ENCODE measurements at regions not wholly inside any gene's neighbourhood (a gene's known extent, or its start where the extent isn't known, plus 50 kb on each side); places are given as distances from the start of the nearest gene placed in this dataset.

GRCh38 chr9:32837551-32838058, 54.3 kb downstream of the TMEM215 start:
- Mint-ChIP-seq H3K36me3 (ENCODE audit: low read depth) (no peaks in the 10 kb centered on the region), H3K4me3 (no peak overlapping the region), H3K27ac (no peak overlapping the region), H3K9me3 (no peaks in the 10 kb centered on the region), H3K27me3 (ENCODE audit: insufficient read depth) (peaks cover 68% of the 10 kb centered on the region), H3K4me1 (no peaks in the 10 kb centered on the region)
- peaks cover 92% of the 10 kb centered on the region for H3K27me3 ChIP-seq (ENCODE audit: control insufficient read depth, insufficient read depth, low read length, poor library complexity, severe bottlenecking)
- H3K9me3 ChIP-seq (ENCODE audit: control insufficient read depth, low read length), result no peaks in the 10 kb centered on the region
- no peak overlapping the region for H3K4me3 ChIP-seq (ENCODE audit: low read length)
- TF ChIP-seq, protein P1, sequence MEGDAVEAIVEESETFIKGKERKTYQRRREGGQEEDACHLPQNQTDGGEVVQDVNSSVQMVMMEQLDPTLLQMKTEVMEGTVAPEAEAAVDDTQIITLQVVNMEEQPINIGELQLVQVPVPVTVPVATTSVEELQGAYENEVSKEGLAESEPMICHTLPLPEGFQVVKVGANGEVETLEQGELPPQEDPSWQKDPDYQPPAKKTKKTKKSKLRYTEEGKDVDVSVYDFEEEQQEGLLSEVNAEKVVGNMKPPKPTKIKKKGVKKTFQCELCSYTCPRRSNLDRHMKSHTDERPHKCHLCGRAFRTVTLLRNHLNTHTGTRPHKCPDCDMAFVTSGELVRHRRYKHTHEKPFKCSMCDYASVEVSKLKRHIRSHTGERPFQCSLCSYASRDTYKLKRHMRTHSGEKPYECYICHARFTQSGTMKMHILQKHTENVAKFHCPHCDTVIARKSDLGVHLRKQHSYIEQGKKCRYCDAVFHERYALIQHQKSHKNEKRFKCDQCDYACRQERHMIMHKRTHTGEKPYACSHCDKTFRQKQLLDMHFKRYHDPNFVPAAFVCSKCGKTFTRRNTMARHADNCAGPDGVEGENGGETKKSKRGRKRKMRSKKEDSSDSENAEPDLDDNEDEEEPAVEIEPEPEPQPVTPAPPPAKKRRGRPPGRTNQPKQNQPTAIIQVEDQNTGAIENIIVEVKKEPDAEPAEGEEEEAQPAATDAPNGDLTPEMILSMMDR (conservative IDR thresholded peaks at IDR 0.05), result no peak
- 86% methylated on average over 3 of the region's 3 CpGs; no CpG with 5 or more reads in 1 of the 2 experiments for WGBS, 2 experiments (ENCODE audit: insufficient coverage in 1 of 2, insufficient read length in 1 of 2)
- H3K27ac ChIP-seq (ENCODE audit: low read depth, low read length), result no peak overlapping the region
- no peak for DNase-seq
- H3K9ac ChIP-seq (ENCODE audit: extremely low read depth, low read length, poor library complexity, severe bottlenecking), result no peak overlapping the region
- no peaks in the 10 kb centered on the region for H3K4me1 ChIP-seq (ENCODE audit: control insufficient read depth, insufficient read depth, low read length)
- no peaks in the 10 kb centered on the region for H3K36me3 ChIP-seq (ENCODE audit: control insufficient read depth, insufficient read depth, low read length)

DNA sequence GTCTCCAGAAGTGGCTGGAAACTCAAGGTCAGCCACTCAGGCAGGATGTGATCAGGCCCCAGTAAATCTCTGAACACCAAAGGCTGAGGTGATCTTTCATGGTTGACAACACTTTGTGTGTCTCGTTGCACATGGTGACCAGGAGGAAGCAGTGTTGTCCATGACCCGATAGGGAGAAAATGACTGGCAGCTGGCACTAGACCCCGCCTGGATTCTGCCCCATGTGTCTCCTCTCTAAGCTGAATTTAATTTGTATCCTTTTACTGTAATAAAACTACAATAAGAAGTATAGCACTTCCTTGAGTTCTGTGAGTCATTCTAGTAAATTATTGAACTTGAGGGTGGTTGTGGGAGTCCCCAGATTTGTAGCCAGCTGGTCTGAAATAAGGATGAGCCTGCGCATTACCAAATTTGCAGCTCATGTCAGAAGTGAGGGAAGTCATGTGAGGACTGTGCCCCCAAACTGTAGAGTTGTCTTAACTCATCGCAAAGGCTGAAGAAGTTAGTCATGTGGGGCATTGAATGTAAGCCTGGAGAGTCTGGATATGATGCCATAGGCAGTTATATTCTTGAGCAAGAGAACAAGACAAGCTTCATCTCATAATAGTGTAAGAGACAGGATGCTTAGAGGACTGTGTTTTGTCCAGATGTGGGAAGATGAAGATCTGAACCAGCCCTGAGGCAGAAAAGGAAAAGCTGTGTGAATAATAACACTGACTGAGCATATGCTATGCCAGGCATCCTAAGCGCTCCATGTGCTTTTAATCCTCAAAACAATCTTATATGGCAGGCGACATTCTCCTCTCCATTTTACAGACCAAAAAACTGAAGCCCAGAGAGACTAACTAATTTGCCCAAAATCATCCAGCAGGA, 55.9 kb downstream of the TMEM215 start:
- Mint-ChIP-seq H3K27me3 (ENCODE audit: insufficient read depth) (peaks cover 54% of the 10 kb centered on the region), H3K9me3 (no peaks in the 10 kb centered on the region), H3K4me1 (no peaks in the 10 kb centered on the region), H3K4me3 (no peak overlapping the region), H3K27ac (no peak overlapping the region), H3K36me3 (ENCODE audit: low read depth) (no peaks in the 10 kb centered on the region)
- no peak for DNase-seq
- H3K36me3 ChIP-seq (ENCODE audit: control insufficient read depth, insufficient read depth, low read length), result no peaks in the 10 kb centered on the region
- no peaks in the 10 kb centered on the region for H3K4me1 ChIP-seq (ENCODE audit: control insufficient read depth, insufficient read depth, low read length)
- WGBS, 2 experiments (ENCODE audit: insufficient coverage in 1 of 2, insufficient read length in 1 of 2), result 81 to 82% methylated on average over 6 to 7 of the region's 7 CpGs
- H3K9me3 ChIP-seq (ENCODE audit: control insufficient read depth, low read length), result no peaks in the 10 kb centered on the region
- no peak overlapping the region for H3K4me3 ChIP-seq (ENCODE audit: low read length)
- peaks cover 92% of the 10 kb centered on the region for H3K27me3 ChIP-seq (ENCODE audit: control insufficient read depth, insufficient read depth, low read length, poor library complexity, severe bottlenecking)
- no peak overlapping the region for H3K27ac ChIP-seq (ENCODE audit: low read depth, low read length)
- H3K9ac ChIP-seq (ENCODE audit: extremely low read depth, low read length, poor library complexity, severe bottlenecking), result no peak overlapping the region
- TF ChIP-seq, protein P1 (conservative IDR thresholded peaks at IDR 0.05), result no peak

DNA sequence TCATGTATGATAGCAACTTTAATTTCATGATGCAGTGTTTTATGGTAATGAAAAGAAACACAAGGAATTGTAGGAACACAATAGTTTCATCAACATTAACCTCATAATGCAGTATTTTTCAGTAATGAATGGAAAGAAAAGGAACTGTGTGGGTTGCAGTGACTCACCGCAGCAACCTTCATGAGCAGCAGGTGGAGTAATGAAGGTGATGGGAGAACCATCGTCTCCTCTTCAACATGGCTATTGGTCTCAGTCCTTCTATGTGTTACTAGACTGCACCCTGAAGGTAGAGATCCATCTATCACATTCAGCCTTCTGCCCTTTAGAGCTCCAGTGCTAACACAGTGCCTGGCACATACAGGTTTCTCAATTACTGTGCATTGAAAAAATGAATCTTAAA, 58.0 kb downstream of the TMEM215 start:
- no peak overlapping the region for H3K9ac ChIP-seq (ENCODE audit: extremely low read depth, low read length, poor library complexity, severe bottlenecking)

More for the DNA sequence above, 58.0 kb downstream of the TMEM215 start:
- no peak overlapping the region for H3K4me3 Mint-ChIP-seq
- 68% methylated on average over 2 of the region's 2 CpGs; no CpG with 5 or more reads in 1 of the 2 experiments for WGBS, 2 experiments (ENCODE audit: insufficient coverage in 1 of 2, insufficient read length in 1 of 2)
- H3K36me3 Mint-ChIP-seq (ENCODE audit: low read depth), result no peaks in the 10 kb centered on the region
- no peaks in the 10 kb centered on the region for H3K36me3 ChIP-seq (ENCODE audit: control insufficient read depth, insufficient read depth, low read length)
- DNase-seq, result no peak
- peaks cover 75% of the 10 kb centered on the region for H3K27me3 ChIP-seq (ENCODE audit: control insufficient read depth, insufficient read depth, low read length, poor library complexity, severe bottlenecking)
- no peaks in the 10 kb centered on the region for H3K9me3 ChIP-seq (ENCODE audit: control insufficient read depth, low read length)
- no peak overlapping the region for H3K27ac ChIP-seq (ENCODE audit: low read depth, low read length)
- H3K4me1 ChIP-seq (ENCODE audit: control insufficient read depth, insufficient read depth, low read length), result no peaks in the 10 kb centered on the region
- H3K27ac Mint-ChIP-seq, result no peak overlapping the region
- TF ChIP-seq, protein P1 (conservative IDR thresholded peaks at IDR 0.05), result peak; percentile 64
- no peaks in the 10 kb centered on the region for H3K9me3 Mint-ChIP-seq
- no peaks in the 10 kb centered on the region for H3K4me1 Mint-ChIP-seq
- H3K4me3 ChIP-seq (ENCODE audit: low read length), result no peak overlapping the region
- peaks cover 42% of the 10 kb centered on the region for H3K27me3 Mint-ChIP-seq (ENCODE audit: insufficient read depth)

All from endodermal cell (in vitro differentiated cells).